Adrenal gland (tissue), 9 donors: ENCODE measurements at regions not wholly inside any gene's neighbourhood (a gene's known extent, or its start where the extent isn't known, plus 50 kb on each side); places are given as distances from the start of the nearest gene placed in this dataset.

ENCODE experiments used
- DNase-seq, 7 donors: peaks; one replicate each; pipeline ENCODE4 v3.0.0-alpha.2; 2019 to 2020
- H3K27ac ChIP-seq, 5 donors: fragments of 200-600 bp; sonication (generic) in 4 of 5; 1 replicate in 3 of 5; 2 replicates in 2 of 5; pipeline versions ENCODE4 v1.5.1 to v1.8.0; 2016 to 2020; ENCODE audit warnings: mild to moderate bottlenecking in 1 of 5
- H3K27me3 ChIP-seq: fragments of 200-600 bp; 2 replicates; pipeline ENCODE4 v1.8.0; 2021
- H3K36me3 ChIP-seq, 2 donors: fragments of 200-600 bp; replicated peaks in 1 of 2; 1 replicate in 1 of 2; 2 replicates in 1 of 2; pipeline versions ENCODE4 v1.5.1 to v1.8.0; 2018 to 2022
- H3K4me1 ChIP-seq, 2 donors: fragments of 200-600 bp; replicated peaks in 1 of 2; 1 replicate in 1 of 2; 2 replicates in 1 of 2; pipeline versions ENCODE4 v1.5.1 to v1.8.0; 2018 to 2021
- H3K4me3 ChIP-seq, 4 donors: fragments of 200-600 bp; sonication (generic) in 3 of 4; one replicate each; pipeline ENCODE4 v1.5.1; 2016 to 2018
- H3K9me3 ChIP-seq, 3 donors: fragments of 200-600 bp; sonication (generic) in 1 of 3; replicated peaks in 1 of 3; 1 replicate in 2 of 3; 2 replicates in 1 of 3; pipeline versions ENCODE4 v1.5.1 to v1.8.0; 2016 to 2021
- CTCF ChIP-seq, 6 experiments: fragments of 450-650 bp in 4 of 6; fragments of 200-600 bp in 2 of 6; sonication (generic) in 1 of 6; IDR thresholded peaks; 1 replicate in 5 of 6; 2 replicates in 1 of 6; pipeline versions ENCODE4 v1.5.1 to v1.8.0; 2016 to 2021; ENCODE audit warnings: antibody characterized with exemption in 6 of 6, mild to moderate bottlenecking in 2 of 6, moderate library complexity in 1 of 6
- POLR2A ChIP-seq, 2 donors: fragments of 450-650 bp; IDR thresholded peaks; one replicate each; pipeline ENCODE4 v1.6.1; 2017; ENCODE audit warnings: antibody characterized with exemption in 2 of 2, mild to moderate bottlenecking in 2 of 2, moderate library complexity in 1 of 2
- WGBS, 4 donors: extraction: QIAGEN DNeasy Blood & Tissue Kit in 2 of 4; methylation state at CpG; one replicate each; pipeline versions ENCODE4 v1.1.5 to v1.1.7; 2013 to 2017; 5-methylcytosine and 5-hydroxymethylcytosine counted together
- intact Hi-C, 2 donors: fragments of 100-400 bp; cut with DNase I; formaldehyde crosslinking; loops; one replicate each; pipeline versions ENCODE4 v1.14.1 to v1.15.0; 2022 to 2023
- donor health status: healthy with polysubstance abuse.
- donor health status: Bipolar disorder and iron deficiency.
- donor health status: DM: yes; HTN: yes; CAD: no.
- donor health status: DM: no; HTN: no; CAD: no.
- donor health status: DM: no; HTN: no; CAD: no.

- Histone ChIP-seq H3K27me3 (peaks cover 12% of the 10 kb centered on the region), H3K27ac (no peak overlapping the region), H3K36me3 (no peaks in the 10 kb centered on the region), H3K4me3 (no peak overlapping the region), H3K4me1 (no peaks in the 10 kb centered on the region), H3K9me3 (no peaks in the 10 kb centered on the region)
- TF ChIP-seq CTCF (IDR thresholded peaks at IDR 0.05), result no peak
- intact Hi-C loops, result no loop called here
- DNase-seq, result no peak
- 44 to 80% (median 57%) methylated on average over 3 to 4 of the region's 4 CpGs for whole genome bisulfite sequencing, 4 donors
Measured at GRCh38 chrX:79618280-79618679, 251.1 kb upstream of the ITM2A start.

DNA sequence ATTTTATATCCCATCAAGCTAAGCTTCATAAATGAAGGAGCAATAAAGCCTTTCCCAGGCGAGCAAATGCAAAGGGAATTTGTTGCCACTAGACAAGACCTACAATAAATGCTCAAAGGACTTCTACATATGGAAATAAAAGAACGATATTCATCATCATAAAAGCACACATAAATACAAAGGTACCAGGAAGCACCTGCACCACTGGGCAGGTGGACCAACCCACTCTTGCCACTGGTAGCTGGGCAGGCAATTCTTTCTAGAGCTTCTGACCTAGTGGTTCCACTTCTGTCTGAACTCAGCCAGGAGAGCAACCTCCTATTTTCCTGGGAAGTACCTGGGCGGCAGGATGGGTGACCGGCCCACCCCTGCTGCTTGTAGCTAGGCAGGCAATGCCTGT lies 237.2 kb upstream of the ITM2A start:
- intact Hi-C loops, result no loop called here
- peaks cover 15% of the 10 kb centered on the region for H3K27me3 ChIP-seq
- WGBS, 4 donors, result 73 to 78% (median 75%) methylated on average over 2 to 4 of the region's 4 CpGs
- no peak overlapping the region for H3K4me3 ChIP-seq
- no peaks in the 10 kb centered on the region for H3K36me3 ChIP-seq
- TF ChIP-seq CTCF (IDR thresholded peaks at IDR 0.05) (no peak), POLR2A (IDR thresholded peaks at IDR 0.05) (no peak)
- H3K4me1 ChIP-seq, result no peaks in the 10 kb centered on the region
- no peak for DNase-seq
- H3K9me3 ChIP-seq, result no peaks in the 10 kb centered on the region
- no peak overlapping the region for H3K27ac ChIP-seq

GRCh38 chrX:79601341-79602131 lies 234.4 kb upstream of the ITM2A start:
- 36 to 47% (median 40%) methylated on average over 3 of the region's 3 CpGs for WGBS, 4 donors
- Histone ChIP-seq H3K4me1 (no peaks in the 10 kb centered on the region), H3K27me3 (peaks cover 15% of the 10 kb centered on the region), H3K36me3 (no peaks in the 10 kb centered on the region), H3K27ac (no peak overlapping the region), H3K4me3 (no peak overlapping the region), H3K9me3 (no peaks in the 10 kb centered on the region)
- TF ChIP-seq CTCF (IDR thresholded peaks at IDR 0.05) (no peak), POLR2A (IDR thresholded peaks at IDR 0.05) (no peak)
- no peak for DNase-seq
- intact Hi-C loops, result no loop called here

DNA sequence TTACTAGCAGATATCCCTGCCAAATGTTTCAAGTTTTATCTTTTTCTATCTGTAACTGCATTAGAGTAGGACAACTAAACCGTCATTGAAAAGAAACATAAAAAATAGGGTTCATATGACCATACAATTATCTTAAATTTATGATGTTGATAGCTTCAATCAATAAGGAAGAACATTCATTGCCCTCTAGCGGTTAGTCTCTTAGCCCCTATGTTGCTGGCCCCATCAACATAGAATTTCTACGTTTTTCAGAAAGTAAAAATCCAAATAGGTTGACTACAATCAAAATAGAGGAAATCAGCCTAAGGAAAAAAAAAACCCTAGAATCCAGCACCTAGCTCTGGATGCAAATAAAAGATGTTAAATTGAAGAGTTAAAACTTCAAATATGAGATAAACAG lies 225.1 kb upstream of the ITM2A start:
- Histone ChIP-seq H3K27ac (no peak overlapping the region), H3K27me3 (peaks cover 9% of the 10 kb centered on the region), H3K36me3 (no peaks in the 10 kb centered on the region), H3K9me3 (no peaks in the 10 kb centered on the region), H3K4me1 (no peaks in the 10 kb centered on the region), H3K4me3 (no peak overlapping the region)
- DNase-seq, result no peak
- intact Hi-C loops, result no loop called here
- 10 to 26% (median 16%) methylated on average over 3 of the region's 3 CpGs for WGBS, 4 donors
- TF ChIP-seq CTCF (IDR thresholded peaks at IDR 0.05), result peak in 1 of 6 experiments; percentile 15
- no peak for TF ChIP-seq POLR2A (IDR thresholded peaks at IDR 0.05)
